CD4-positive, alpha-beta T cell treated with Interleukin-10 for 1 hour (primary cell): ENCODE measurements at regions not wholly inside any gene's neighbourhood (a gene's known extent, or its start where the extent isn't known, plus 50 kb on each side); places are given as distances from the start of the nearest gene placed in this dataset.

Experiments used
- DNase-seq: peaks from one replicate; pipeline ENCODE4 v3.0.0-alpha.2; 2020

DNA sequence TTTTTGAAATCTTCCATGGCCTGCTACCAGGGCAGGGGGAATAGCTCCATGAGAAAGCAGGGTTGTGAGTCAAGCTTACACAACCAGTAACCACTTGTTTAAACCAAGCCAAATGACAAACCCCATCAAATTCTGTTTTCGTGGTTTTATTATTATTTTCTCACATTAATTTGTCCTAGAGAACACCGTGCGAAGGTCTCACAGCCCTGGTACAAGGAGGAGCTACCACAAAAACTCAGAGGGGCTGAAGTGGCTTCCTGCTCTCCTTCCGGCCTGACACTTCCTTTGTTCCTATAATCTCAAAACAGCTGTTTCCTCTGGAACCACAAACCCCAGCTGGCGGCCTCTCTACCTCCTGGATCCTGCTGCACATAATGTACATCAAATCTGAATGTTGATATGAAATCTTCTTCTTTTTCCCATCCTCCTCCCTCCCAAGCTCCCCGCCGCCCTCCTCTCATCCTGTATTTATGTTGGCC, 375.9 kb downstream of the MCTP2 start:
- no peak for DNase-seq

DNA sequence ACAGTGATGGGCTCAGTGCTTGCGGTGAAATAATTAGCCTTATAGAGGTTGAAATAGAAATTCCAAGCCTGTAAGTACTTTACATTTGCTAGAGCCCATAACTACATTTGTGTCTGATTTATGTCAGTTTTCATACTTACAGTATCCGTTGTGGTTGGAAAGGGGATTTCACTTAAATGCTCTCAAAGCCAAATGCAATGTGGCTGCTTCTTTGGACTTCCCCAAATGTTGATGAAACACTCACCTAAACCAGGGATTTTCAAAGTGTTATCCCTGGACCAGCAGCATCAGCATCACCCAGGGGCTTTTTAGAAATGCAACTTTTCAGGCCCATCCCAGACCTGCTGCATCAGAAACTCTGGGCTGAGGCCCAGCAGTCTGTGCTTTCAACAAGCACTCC, 378.7 kb downstream of the MCTP2 start:
- no peak for DNase-seq

DNA sequence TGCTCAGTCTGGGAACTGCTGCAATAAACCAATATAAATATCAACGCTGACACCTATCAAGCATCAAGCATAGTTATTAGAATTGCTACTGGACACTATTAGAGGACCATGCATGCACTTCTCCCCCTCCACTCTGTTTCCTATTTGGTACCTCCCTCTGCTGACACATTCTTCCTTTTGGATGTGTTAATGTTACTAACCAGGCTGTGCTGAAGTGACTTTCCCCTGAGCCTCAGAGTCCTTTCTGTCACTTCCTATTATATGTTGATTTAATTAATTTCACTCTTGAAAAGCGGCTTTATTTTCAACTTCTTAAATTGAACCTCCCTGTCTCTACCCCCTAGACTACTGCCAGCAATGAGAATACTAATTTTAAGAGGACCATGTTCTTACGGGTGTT, 379.1 kb downstream of the MCTP2 start:
- DNase-seq, result no peak

DNA sequence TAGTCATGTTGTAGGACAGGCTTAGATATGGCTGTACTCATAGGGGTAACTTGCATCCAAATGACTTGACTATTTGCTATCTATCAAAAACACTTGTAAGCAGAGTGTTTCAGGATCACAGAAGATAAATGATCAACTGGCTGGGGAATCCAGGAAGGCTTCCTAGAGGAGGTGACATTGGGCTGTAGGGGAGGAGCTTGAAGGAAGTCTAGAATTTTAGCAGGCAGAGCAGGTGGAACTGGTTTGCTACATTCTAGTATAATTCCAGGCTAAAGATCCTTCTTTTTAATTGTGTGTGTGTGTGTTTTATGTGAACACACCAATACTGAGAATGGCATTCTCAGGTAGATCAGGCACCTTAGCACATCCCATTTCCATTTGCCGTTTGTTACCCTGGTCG, 380.3 kb downstream of the MCTP2 start:
- no peak for DNase-seq

DNA sequence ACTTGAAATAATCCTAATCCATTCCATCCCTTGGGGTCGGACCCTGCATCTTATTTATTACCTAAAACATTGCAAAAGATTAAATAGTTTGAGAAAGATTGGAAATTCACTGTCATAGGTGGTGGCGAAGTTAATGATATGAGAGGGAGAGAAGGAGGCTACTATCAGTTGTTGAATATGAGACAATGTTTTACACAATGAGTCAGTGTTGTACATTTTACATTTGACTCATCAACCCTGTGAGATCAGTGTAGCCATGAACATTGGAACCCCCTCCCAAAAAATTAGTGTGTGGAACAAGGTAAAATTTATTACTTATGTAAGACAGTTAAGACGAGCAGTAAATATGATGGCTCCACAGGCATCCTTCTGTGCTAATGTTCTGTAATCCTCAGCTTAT, 384.3 kb downstream of the MCTP2 start:
- DNase-seq, result no peak

DNA sequence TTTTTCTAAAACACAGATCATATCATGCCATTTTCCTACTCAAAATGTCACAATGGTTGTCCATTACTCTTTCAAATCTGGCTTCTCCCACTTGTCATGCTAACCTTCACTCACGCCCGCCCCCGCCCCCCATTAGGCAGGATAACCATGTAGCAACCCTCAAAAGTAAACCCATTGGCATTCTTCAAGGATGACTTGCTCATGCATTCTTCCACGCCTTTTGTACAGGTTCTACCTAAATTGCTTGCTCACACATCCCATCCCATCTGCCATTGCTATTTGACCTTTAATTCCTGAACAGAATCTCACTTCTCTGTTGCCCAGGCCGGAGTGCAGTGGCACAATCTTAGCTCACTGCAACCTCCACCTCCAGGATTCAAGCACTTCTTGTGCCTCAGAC, 389.3 kb downstream of the MCTP2 start:
- DNase-seq, result no peak

DNA sequence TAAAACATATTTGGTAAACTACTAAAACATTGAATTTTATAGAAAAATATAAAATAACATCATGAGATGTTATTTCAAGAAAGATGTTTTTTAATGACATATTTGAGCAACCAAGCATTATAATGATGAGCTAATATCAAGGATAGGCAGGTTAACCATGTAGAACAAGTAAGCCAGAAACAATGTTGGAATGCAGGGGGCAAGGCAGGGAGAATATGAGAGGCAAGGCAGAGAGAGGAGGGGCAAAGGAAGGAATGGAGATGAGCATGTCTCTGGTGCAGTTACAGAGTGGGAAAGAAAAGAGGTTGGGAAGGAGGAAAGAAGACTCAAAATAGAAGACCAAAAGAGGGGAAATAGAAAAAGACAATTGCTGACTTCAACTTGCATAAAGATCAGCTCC, 390.4 kb downstream of the MCTP2 start:
- DNase-seq, result no peak

DNA sequence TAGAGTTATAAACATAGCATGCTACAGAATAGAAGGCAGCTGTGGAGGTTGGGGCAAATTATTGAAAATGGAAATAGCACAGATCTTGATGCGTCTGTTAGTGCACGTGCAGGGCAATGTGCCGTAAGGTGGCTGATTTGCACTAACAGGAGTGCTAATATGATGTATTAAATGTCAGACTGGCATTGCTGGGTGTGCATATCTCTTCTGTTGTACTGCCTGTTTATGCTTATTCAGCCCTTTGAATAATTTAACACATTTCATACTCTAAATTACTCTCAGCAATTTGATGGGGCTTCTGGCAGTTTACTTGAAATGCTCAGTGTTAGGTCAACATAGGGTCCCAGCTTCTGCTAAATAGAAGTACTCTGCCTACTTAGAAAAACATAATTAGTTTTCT, 395.6 kb downstream of the MCTP2 start:
- no peak for DNase-seq

DNA sequence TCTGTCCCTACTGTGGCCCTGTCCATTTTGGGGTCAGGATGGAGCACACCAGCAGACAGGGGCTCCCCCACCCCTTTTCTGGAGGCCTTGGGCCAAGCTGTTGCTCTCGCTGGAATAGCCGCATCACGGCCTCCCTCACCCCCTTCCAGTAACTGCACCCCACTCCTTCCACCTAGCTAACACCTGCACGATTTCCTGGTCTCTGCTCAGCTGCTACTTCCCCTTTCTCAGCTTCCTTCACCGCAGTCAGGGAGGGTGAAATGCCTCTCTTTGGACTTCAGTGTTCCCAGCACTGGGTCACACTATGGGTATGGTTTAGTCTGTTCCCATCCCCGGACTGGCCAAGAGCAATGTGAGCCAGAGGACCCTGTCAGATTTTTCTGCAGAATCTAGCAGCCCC, 400.2 kb downstream of the MCTP2 start:
- no peak for DNase-seq

DNA sequence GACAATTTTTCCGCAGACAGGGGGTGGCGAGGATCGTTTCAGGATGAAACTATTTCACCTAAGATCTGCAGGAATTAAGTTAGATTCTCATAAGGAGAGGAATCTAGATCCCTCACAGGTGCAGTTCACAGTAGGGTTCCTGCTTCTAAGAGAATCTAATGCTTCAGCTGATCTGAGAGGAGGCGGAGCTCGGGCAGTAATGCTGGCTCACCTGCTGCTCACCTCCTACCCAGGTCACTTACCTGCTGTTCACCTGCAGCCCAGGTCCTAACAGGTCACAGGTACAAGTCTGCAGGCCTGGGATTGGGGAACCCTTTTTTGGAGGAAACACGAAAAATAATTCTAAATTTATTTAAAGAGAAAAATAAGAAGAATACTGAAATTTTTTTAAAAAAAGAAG, 406.8 kb downstream of the MCTP2 start:
- DNase-seq, result no peak

DNA sequence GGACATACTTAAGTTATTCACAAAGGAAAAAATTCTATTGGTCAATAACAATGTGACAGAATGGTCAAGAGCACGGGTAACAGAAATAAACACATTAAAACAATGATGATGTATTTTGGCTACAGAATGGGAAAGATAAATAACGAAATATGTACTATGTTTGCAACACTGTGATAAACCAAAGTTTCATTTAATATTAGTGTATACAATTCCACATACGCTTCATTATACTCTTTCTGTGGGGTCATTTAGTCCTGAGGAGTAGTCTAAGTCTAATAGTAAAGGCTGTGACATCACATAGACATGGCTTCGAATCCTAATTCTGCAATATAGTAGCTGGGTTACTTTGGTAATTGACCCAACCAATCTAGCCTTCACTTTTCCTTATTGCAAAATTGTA, 408.3 kb downstream of the MCTP2 start:
- DNase-seq, result no peak

DNA sequence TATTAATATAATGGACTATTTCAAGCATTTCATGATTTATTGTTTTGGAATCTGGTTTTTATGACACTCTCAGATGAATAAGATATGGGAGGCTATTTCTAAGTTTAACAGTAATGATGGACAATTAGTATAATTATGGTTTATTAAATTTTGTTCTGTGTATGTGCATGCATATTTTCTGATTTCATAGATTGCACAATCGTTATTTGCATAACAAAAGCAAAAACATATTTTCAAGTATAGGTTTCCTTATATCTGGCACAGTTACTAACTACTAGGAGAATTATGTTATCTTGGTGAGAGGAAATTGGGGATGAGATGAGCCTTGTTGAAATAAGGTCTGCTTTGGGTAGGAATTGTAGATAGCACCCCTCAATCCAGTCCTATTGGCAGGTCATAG, 413.1 kb downstream of the MCTP2 start:
- DNase-seq, result no peak

DNA sequence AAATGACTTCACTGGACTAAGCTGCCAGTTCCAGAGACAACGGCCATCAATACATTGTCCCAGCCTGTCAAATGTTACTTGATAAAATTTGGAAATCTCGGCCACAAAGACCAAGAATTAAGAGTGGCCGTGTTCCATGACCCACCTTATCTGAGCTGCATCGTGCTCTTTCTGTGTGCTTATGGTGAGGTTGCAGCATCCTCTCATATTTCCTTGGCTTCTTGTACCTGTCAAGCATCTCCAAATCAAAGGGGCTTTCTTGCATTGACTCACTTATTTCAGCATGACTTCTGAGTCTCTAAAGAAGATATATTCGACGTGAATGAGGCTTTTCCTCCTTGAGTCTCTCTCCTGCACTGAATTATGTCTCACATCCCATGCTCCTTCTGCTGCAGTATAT, 421.7 kb downstream of the MCTP2 start:
- no peak for DNase-seq

DNA sequence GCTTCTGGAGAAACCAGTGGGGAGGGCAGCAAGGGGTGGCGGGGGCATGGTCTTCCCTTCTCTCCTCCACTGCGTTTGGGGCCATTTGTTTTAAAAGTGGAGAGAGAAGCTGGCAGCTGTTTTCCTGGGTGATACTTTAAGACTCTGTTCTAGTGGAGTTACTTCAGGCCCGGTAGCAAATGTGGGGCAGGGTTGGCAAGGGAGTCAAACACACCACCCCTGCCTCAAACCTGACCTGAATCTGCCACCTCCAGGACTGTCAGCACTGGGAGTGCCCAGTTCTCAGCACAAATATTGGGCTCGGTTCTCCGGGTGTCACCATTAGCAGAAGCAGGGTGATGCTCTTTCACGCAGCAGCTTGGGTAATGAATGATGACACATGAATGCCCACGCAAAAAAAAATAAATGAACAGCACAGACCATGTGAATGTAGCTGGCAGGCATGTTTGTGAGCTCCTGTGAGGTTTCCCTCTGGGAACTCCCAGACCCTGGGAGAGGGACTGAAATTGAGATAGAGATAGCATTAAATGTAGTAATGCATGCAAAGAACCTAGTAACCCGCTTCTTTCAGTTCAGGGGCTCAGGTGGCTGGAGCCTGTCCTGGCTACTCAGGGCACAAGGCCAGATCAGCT, 424.0 kb downstream of the MCTP2 start:
- DNase-seq, result no peak

DNA sequence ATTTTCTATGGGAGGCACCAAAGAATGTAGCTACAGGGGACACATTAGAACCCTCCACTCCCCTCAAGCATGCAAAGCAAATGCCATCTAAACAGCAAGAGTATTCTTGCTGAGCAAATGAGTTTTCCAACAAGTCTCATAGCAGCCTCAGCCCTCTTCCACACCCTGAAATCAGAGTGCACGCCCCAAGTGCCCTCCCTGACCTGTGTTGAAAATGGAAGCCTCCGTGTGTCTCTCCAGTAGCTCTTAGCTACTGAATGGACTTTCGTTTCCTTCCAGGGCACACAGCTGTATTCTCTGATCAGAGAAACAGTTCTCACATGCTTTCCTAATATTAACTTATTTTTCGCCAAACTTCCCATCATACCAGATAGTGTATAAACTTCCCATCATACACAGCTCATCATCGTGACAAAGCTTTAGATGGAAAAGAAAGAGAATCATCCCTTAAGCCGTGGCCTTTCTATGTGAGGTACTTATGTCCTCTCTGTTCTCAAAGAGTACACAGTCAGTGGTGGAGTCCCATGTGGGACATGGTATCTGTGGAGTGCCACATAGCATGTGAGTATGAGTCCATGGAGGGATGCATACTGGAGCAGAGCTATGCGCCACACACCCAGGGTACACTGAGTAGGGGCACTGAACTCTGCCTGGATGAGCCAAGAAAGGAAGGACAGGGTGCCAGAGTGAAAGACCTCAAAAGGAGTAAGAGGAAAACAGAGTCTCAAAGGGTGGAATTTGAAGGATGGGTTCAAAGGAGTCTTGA, 434.5 kb downstream of the MCTP2 start:
- no peak for DNase-seq

DNA sequence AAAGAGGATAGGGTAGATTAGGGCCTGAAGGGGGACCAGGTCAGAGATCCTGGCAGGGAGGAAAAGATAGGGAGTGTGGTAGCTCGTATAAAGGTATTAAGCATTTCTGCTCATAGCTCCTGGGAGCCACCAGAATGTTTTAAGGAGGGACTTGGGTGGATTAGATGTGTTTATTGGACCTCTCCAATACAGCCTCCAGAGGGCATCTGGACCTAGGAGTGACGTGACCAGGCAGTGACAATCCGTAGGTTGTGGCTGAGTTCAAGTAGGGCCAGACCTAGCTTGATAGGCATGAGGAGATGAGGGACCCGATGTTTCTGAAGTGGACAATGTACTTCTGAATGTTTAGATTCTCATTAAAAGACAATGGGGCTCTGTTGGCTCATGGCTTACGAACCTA, 435.2 kb downstream of the MCTP2 start:
- no peak for DNase-seq

DNA sequence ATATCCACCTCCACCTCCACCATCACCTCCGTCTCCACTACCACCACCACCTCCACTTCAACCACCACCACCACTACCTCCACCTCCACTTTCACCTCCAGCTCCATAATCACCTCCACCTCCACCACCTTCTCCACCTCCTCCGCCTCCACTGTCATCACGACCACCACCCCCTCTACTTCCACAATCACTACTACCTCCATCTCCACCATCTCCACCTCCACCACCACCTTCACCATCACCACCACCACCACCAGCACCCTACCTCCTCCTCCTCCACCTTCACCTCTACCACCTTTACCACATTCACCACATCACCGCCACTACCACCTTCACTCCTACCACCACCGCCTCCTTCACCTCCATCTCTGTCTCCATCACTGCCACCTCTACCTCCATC, 435.7 kb downstream of the MCTP2 start:
- no peak for DNase-seq

DNA sequence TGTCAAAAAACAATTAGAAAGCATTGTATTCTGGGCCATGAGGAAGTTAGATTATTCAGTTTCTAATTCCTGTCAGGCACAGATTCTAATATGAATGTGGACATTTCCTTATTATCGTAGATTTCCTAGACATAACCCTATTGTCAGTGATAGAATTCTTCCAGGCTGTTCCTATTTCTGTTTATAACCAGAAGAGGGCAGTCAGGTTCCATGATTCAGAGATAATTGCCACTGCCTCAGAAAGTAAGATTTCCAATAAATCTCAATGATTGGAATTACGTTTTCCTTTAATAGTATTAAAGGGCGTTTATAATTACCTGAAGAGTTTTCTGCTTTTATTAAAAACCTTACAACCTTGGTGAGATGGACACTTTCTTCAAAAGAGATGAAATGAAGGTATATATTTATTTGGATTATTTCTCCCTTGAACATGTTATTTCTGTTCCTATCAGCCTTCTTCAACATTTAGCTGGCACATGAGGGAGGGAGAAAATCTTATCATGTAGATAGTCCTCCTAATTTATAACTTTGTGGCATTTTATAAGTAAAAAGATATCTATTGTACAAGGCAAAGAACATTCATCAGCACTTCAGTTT, 439.2 kb downstream of the MCTP2 start:
- DNase-seq, result peak; percentile 8

DNA sequence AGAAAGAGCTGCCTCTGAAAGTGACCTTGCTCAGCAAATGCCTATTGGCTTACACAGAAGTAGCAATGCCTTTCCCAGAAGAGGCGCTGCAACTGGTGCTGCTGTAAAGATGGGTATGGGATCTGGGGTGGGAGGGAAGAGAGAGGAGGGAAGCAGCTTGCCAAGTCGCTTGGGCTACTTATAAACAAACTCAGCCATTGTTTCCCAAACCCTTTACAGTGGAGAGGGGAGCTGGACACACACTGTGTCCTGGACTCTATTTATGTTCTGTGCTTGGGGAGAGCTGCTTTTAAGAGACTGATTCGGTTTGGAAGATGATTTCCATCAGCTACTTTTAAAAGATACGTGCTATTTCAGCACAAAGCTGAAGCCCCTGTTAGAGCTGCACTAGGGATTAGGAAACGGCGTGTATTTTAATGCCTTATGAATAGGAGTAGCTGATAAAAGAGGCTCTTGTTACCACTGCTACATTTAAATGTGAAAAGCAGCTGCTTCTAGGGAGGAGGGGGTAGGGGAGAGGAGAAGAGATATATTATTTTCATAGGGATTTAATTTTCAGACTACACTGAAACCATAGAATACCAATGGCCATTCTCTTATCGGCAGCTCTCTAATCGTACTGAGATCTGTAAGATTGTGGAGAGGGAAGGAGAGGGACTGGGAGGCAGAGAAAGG, 440.6 kb downstream of the MCTP2 start:
- DNase-seq, result no peak

DNA sequence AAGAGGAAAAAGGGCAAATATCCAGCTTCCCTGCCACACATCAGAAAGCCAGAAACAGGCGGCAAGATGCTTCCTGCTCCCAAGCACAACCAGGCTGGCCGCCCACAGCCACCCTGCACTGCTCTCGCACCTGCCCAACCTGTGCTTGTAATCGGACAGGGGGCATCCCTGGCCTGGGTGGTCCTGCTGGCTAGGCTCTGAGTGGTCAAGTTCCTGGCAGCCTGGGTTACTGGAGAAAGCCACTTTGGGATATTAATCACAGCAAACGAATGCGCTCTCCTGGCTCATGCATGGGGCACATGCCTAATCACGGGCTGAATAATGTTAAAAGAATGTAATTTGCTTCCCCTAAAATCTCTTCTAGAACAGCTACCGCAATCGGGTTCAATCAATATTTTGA, 442.4 kb downstream of the MCTP2 start:
- DNase-seq, result no peak

DNA sequence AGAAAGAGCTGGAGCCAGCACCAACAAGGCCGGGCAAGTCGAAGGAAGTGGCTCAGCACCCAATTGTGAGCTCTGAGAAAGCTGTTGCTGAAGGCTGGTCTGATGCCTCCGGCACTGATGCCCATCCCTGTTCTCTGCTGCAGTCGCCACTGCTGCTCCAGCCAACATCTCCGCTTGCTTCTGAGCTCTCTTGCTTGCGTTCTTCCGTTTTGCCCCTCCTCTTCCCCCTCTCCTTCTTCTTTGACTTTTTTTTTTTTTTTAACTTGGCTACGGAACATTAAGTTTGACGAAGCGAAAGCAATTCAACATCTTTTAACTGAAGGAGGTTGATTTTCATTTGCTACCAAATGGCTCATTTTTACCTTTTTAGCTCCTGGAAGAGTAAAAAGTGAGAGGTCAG, 442.9 kb downstream of the MCTP2 start:
- no peak for DNase-seq

DNA sequence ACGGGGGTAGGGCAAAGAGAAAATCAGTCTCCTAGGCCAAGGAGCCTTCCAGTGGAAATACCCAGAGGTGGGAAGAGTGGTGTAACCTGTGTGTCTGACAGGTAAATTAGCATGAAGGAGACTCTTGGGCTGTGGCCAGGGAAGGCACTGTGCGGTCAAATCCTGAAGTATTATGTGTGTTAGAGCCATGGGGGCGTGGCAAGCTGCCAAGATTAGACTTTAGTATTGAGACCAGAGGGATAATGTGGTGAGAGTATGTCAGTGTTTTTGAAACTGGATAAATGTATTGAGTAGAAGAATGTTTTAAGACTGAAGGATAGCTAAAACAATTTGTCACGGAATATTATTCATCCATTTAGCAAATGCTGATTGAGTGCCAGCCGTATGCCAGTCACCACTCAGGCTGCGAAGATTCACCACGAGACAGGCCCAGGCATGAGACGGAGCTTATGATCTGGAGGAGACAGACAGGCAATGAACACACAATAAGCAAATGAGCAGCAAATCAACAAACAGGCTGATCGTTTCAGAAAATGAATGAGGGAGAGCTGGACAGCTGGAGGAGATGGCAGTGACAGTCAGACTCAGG, 445.9 kb downstream of the MCTP2 start:
- no peak for DNase-seq

DNA sequence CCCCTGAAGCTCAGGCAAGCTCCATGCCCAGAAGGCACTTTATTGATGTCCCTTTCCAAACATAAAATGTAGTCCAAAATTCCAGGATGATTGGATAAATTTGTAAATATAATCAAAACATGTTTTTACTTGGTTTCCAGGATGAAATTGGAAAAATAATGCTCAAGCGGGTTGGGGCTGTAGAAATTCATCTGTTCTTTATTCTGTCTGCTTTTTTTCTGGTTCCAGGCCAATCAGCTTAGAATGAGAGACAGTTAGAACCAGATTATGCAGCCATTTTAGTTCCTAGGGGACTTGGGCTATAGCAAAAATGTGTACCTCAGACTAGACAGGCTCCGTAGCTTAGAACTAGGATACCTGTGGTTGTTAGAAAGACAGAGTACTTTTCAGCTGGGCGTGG, 450.8 kb downstream of the MCTP2 start:
- no peak for DNase-seq

DNA sequence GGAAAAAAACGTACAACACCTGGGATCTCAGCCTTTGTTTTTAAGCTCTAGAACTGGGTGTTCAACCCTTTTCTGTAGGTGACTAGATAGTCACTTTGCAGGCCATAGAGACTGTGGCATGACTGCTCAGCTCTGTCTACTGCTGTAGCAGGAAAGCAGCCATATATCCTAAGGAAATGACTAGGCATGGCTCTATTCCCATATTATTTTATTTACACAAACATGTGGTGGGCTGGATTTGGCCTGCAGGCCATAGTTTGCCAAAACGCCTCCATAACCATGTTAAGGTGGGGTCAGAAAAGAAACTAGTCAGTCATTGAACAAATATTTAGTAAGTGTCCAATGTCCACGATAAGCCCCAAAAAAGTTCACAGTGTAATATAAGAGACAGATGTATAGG, 452.5 kb downstream of the MCTP2 start:
- DNase-seq, result no peak
